IMR-90 (cell line): ENCODE measurements at regions not wholly inside any gene's neighbourhood (a gene's known extent, or its start where the extent isn't known, plus 50 kb on each side); places are given as distances from the start of the nearest gene placed in this dataset.

Source experiments
- CEBPB ChIP-seq: IDR thresholded peaks from 2 replicates; pipeline ENCODE4 v1.6.1; 2012; ENCODE audit warnings: low read depth, low read length, improper control_type of control experiment
- CTCF ChIP-seq: conservative IDR thresholded peaks from 2 replicates; pipeline ENCODE4 v1.5.1; 2012; ENCODE audit warnings: mild to moderate bottlenecking, low read depth, low read length, improper control_type of control experiment
- FOS ChIP-seq: fragments of 150-350 bp; IDR thresholded peaks from 2 replicates; pipeline ENCODE4 v1.6.1; 2016; ENCODE audit warnings: low read depth, low read length

- TF ChIP-seq CTCF (no peak), CEBPB (no peak), FOS (no peak)
Measured at GRCh38 chr3:145536461-145536860, 624.5 kb downstream of the PLOD2 start.
